ENCODE measurements at regions not wholly inside any gene's neighbourhood (a gene's known extent, or its start where the extent isn't known, plus 50 kb on each side); places are given as distances from the start of the nearest gene placed in this dataset.

GRCh38 chr2:217206016-217206725 is 346.3 kb upstream of the TNP1 start:
- Histone ChIP-seq H3K27me3 (ENCODE audit: control insufficient read depth, insufficient read depth, low read length) (no peaks in the 10 kb centered on the region), H3K4me3 (ENCODE audit: low read depth, low read length) (no peak overlapping the region), H3K36me3 (ENCODE audit: control insufficient read depth, insufficient read depth, low read length) (no peaks in the 10 kb centered on the region)
- DNase-seq (ENCODE audit: low read depth), result no peak
- TF ChIP-seq, protein P1, sequence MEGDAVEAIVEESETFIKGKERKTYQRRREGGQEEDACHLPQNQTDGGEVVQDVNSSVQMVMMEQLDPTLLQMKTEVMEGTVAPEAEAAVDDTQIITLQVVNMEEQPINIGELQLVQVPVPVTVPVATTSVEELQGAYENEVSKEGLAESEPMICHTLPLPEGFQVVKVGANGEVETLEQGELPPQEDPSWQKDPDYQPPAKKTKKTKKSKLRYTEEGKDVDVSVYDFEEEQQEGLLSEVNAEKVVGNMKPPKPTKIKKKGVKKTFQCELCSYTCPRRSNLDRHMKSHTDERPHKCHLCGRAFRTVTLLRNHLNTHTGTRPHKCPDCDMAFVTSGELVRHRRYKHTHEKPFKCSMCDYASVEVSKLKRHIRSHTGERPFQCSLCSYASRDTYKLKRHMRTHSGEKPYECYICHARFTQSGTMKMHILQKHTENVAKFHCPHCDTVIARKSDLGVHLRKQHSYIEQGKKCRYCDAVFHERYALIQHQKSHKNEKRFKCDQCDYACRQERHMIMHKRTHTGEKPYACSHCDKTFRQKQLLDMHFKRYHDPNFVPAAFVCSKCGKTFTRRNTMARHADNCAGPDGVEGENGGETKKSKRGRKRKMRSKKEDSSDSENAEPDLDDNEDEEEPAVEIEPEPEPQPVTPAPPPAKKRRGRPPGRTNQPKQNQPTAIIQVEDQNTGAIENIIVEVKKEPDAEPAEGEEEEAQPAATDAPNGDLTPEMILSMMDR (IDR thresholded peaks at IDR 0.05; ENCODE audit: insufficient read depth, low read length, poor library complexity, severe bottlenecking), result no peak

GRCh38 chr2:217204358-217204757 is 344.5 kb upstream of the TNP1 start:
- Histone ChIP-seq H3K36me3 (ENCODE audit: control insufficient read depth, insufficient read depth, low read length) (no peaks in the 10 kb centered on the region), H3K4me3 (ENCODE audit: low read depth, low read length) (no peak overlapping the region), H3K27me3 (ENCODE audit: control insufficient read depth, insufficient read depth, low read length) (no peaks in the 10 kb centered on the region)
- peak; percentile 7 for DNase-seq (ENCODE audit: low read depth)
- TF ChIP-seq, protein P1 (IDR thresholded peaks at IDR 0.05; ENCODE audit: insufficient read depth, low read length, poor library complexity, severe bottlenecking), result no peak

DNA sequence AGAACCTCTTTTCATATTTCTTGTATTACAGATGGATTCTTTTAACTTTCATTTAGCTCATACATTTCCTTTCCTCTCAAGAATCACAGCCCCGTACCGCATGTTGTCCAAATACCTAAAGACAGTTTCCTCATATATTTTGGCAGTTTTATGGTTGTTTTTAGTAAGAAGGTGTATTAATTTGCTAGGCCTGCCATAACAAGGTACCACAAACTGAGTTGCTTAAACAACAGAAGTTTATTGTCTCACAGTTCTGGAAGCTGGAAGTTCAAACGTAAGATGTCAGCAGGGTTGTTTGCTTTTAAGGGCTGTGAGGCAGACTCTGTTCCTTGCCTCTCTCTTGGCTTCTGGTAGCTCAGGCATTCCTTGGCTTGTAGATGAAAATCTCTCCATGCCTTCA is 343.2 kb upstream of the TNP1 start:
- Histone ChIP-seq H3K4me3 (ENCODE audit: low read depth, low read length) (no peak overlapping the region), H3K27me3 (ENCODE audit: control insufficient read depth, insufficient read depth, low read length) (no peaks in the 10 kb centered on the region), H3K36me3 (ENCODE audit: control insufficient read depth, insufficient read depth, low read length) (no peaks in the 10 kb centered on the region)
- no peak for DNase-seq (ENCODE audit: low read depth)
- TF ChIP-seq, protein P1 (IDR thresholded peaks at IDR 0.05; ENCODE audit: insufficient read depth, low read length, poor library complexity, severe bottlenecking), result no peak

DNA sequence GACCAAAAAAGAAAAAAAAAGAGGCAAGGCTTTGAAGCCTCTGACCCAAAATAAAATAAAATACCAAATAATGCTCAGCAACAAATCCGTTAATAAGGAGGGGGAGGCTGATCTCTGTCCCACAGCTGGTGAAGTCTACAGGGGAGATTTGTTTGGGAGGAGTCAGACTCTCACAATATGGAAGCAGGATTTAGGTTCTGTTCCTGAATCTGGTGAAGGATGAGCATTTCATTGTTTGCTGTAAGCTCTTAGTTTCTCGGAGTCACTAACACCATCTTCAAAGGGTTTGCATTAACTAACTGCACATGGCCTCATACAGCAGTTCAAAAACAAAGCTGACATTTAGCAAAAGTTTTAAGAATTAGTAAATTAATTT is 339.4 kb upstream of the TNP1 start:
- Histone ChIP-seq H3K27me3 (ENCODE audit: control insufficient read depth, insufficient read depth, low read length) (no peaks in the 10 kb centered on the region), H3K36me3 (ENCODE audit: control insufficient read depth, insufficient read depth, low read length) (no peaks in the 10 kb centered on the region), H3K4me3 (ENCODE audit: low read depth, low read length) (no peak overlapping the region)
- no peak for DNase-seq (ENCODE audit: low read depth)
- TF ChIP-seq, protein P1 (IDR thresholded peaks at IDR 0.05; ENCODE audit: insufficient read depth, low read length, poor library complexity, severe bottlenecking), result no peak

DNA sequence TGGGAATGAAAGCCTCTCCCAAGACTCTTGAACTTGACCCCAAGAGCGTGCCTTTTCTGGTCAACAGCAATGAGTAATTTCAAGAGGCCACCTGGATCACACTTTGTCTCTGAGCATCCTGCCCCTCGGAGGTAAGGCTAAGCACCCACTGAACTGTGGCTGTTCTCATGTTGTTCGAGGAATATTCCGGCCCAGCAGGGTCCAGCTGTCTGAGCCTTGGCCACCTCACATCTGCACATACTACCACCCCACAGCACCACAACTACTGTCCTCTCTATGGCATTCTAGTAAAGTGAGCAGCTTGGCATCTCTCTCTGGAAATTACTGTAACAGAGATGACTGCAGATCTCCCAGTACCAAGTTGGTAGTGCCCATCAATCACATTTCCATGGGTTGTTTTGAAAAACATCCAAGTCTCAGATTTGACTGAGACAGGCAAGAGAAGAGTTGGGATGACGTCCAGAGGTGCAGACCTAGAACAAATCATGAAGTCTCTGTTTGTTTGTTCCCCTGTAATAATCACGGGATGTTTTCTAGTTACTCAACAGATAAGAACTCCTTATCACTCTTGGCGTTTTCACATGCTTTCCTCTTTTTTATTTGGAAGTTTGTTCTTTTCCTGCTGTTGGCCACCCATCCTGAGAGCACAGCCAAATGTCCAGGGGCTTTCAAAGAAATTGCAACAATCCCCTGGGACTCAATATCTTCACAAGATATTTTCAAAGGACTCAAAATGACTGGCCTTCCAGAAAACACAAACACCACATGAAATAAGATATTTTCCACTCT is 336.0 kb upstream of the TNP1 start:
- DNase-seq (ENCODE audit: low read depth), result no peak
- Histone ChIP-seq H3K27me3 (ENCODE audit: control insufficient read depth, insufficient read depth, low read length) (no peaks in the 10 kb centered on the region), H3K36me3 (ENCODE audit: control insufficient read depth, insufficient read depth, low read length) (no peaks in the 10 kb centered on the region), H3K4me3 (ENCODE audit: low read depth, low read length) (no peak overlapping the region)
- TF ChIP-seq, protein P1 (IDR thresholded peaks at IDR 0.05; ENCODE audit: insufficient read depth, low read length, poor library complexity, severe bottlenecking), result no peak
